HG02610 (cell line): ENCODE measurements at regions not wholly inside any gene's neighbourhood (a gene's known extent, or its start where the extent isn't known, plus 50 kb on each side); places are given as distances from the start of the nearest gene placed in this dataset.
"Not testable (repeated sequence)": the region's sequence is repeated elsewhere in the genome, so short reads cannot be mapped to it uniquely, and the experiment has no call there.

Experiments
- ATAC-seq: cut with Tn5 transposase; IDR thresholded peaks from one replicate; pipeline ENCODE4 v1.9.1; 2021; ENCODE audit warnings: mild to moderate bottlenecking, moderate library complexity; ENCODE audit not compliant: unreplicated experiment

DNA sequence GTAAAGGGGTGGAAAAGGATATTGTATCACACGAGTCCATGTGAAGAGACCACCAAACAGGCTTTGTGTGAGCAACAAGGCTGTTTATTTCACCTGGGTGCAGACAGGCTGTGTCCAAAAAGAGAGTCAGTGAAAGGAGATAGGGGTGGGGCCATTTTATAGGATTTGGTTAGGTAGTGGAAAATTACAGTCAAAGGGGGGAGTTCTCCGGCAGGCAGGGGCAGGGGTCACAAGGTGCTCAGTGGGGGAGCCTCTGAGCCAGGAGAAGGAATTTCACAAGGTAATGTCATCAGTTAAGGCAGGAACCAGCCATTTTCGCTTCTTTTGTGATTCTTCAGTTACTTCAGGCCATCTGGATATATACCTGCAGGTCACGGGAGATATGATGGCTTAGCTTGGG, 104.7 kb upstream of the SPATS2L start:
- ATAC-seq = not testable (repeated sequence)

DNA sequence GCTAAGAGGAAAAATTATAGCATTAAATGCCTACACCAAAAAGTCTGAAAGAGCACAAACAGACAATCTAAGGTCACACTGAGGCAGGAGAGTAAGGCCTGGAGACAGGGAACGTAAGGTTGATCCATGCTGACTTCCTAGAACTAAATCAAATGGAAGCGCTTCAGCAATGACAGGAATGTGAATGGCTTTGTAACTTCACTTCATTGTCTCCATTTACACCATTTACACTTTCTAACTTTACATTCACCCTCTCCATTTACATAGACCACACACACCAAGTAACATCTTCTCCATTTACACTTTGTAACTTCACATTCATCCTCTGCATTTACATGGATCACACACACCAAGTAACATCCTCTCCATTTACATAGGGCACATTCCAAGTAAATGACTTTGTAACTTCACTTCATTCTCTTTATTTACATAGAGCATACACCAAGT, 103.1 kb upstream of the SPATS2L start:
- ATAC-seq = no peak

DNA sequence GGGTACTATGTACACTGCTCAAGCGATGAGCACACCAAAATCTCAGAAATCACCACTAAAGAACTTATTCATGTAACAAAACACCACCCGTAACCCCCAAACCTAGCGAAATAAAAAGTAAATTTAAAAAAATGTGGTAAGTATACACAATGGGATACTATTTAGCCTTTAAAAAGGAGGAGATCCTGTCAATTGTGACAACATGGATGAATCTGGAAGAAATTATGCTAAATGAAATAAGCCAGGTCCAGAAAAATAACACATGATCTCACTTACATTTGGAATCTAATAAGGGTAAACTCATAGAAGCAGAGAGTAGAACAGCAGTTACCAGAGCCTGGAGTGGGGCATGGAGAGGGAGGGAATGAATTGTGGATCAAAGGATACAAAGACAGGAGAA, 98.5 kb upstream of the SPATS2L start:
- no peak for ATAC-seq

DNA sequence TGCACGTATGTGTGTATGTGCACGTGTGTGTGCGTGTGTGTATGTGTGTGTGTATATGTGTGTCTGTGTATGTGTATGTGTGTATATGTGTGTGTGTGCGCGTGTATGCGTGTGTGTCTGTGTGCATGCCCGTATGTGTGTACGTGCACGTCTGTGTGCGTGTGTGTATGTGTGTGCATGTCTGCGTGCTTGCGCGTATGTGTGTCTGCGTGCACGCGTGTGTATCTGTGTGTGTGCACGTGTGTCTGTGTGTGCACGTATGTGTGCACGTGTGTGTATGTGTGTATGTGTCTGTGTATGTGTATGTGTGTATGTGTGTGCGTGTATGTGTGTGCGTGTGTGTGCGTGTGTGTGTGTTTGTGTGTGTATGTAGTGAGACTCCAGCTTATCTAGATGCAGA, 97.5 kb upstream of the SPATS2L start:
- no peak for ATAC-seq

DNA sequence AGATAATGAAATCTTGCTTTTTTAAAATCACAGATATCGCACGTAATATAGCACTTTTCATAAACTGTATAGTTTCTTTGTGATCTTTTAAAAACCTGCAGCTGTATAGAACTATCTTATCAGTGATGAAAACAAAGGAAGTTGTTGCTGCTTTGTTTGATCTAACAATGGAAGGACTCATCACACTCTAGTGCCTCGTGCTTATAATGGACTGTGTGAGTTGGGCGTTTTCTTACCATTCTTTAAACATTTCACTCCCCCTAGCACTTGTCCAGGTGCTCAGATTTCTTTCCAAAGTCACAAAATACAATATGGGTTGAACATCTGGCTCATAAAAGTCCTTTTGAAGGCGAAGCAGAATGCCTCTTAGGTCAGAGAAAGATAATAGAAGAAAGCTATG, 94.8 kb upstream of the SPATS2L start:
- ATAC-seq = no peak

DNA sequence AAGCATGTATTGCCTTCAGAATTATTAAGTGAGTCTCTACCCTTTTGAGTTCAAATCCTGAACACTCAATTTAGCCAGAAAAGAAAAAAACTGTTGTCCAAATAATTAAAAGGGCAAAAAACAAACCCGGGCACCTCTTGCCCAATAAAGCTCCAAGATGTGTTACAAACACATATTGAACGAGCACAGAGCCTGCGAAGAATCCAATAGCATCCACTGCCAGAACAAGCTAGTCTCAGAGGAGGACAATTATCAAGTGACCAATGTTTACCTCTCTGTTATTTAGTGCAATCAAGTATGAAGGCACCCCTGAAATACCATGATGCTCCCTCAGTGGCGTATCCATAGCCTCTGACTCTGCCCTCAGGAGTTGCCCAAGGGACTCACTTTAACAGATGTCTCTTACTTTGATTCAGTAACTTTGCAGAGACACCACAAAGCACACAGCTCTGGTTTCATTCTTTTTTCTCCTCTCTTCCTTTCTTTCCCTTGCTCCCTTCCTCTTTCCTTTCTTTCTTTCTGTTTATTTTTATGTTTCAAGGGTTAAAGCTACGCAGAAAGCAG, 93.5 kb upstream of the SPATS2L start:
- ATAC-seq = no peak

DNA sequence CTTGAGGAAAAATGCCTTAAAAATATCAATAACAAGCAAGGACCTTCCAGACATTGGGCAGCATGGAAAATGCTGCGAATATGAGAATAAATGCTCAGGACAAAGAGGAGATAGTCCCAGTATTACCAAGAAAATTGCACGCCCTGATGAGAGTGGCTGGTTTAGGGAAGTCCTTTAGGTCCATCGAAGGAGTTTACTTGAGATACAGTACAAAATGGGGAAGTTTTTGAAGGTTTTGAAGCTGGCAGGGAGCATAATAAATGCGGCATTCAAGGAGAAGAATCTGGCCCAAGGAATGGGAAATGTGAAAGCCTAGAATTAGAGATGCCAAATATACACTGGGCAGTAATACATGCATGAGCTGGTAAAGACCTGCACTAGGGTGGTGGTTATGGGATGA, 90.2 kb upstream of the SPATS2L start:
- ATAC-seq = no peak

DNA sequence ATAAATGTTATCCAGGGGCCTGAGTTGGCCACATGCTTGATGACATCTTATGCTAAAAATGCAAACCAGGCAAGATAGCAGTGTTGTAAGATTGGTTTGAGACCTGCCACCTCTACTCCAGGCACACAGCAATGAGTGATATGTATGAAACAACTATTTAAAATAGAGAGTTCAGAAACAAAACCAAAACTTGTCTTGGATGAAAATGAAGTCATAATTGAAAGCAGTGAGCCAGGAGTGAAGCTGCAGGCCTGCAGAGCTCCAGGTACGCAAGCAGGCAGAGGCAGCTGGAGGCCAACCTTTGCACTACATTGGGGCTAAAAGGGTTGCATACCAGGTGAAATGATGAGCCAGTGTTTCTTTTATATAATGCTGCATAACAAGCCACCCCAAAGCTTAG, 89.2 kb upstream of the SPATS2L start:
- ATAC-seq = no peak

DNA sequence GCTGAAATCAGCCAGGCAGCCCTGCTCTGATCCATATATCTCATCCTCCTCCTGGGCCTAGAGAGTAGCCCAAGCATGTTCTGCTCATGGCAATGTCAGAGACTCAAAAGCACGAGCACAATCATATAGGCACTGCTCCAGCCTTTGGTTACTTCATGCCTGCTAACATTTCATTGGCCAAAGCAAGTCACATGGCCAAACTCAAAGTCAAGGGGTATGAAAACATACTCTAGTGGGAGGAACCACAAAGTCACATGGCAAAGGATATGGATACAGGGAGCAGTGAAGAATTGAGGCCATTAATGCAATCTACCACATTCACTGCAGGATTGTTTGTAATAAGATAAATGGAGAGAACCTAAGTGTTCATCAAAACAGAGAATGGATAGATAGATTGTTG, 87.8 kb upstream of the SPATS2L start:
- no peak for ATAC-seq

DNA sequence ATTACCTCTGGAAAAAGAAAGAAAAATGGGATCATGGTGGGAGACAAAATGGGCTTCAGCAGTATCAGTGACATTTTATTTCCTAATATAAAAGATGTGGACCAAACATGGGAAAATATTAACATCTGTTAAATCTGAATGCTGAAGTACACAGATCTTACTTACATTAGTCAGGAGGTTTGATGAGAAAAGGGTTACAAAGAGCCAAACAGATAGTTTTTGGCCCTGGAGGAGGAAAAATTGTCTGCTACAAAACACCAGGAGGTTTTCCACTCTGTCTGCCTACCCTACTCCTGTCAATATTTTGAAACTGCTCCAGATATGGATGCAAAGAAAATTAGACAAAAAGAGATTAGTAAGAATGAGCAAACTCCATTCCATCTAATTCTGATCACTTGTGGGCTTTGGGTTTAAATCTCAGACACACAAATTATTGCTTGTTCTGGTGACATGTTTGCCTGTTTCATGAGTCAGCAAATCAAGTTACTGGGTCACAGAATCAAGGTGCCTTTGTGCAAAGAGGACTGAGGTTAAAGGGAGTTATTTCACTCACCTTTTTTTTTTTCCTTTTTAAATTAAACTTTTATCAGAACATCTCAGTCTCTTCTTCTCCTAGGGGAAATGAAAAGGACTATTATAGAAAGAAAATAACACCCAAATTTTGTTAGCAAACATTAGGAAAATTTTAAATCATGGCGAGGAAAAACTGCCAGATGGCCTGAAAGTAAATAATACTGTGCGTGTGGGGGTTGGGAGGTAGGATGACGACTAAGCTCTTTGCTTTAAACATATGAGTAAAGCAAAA, 87.0 kb upstream of the SPATS2L start:
- ATAC-seq = no peak

DNA sequence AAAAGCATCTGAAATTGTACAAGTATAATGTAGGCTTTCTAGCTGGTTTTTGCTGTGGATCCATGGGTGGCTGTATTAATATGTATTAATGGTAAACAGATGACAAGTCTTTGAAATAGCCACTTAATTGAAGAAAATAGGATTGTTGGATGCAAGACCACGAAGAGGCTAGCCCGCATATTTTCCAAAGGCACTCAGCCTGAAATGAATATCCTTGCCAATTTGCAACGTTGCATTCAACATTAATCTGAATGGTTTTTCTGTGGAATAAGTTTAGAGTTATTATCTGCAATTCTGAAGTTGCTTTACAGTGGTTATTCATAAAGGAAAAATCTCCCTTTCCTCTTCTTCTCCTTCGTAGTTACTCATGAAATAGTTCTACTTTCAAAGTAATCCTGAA, 86.2 kb upstream of the SPATS2L start:
- ATAC-seq = no peak

DNA sequence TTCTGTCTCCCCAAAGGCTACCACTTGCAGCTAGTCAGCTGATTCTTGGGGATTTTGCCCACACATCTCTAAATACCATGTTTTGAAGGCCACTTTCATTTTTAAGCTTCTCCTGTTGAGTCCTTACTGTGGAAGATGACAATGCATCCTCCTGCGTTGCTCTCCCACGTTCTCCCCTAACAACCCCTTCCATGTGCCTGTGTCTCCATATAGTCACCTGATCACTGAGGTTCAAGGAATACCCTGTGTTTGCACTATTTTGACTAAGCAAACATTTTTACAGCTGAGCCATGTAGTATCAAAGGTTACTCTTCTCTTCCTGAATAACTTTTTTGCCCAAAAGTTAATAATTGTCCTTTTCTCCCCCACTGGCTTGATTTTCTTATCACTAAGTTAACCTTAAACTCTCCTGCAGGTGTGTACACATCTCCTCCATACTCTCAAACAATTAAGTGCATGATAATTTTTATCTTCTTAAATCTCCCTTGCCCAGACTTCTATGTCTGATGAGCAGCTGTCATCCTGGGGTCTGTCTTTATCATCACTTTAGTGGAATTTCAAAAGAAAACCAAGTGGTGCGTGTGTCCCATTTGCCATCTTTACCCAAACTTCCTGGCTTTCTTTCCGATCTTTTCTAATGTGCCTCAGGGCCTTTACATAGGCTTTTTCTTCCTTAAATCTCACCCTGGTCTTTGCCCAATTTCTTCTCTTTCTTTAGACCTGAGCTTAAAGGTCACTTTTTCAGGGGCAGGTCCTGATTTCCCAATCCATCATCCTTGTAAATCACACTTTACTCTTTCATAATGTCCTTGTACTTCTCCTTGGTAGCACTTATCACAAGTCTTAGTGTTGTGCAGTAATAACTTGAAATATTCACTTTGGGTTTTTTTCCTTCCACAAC, 85.2 kb upstream of the SPATS2L start:
- ATAC-seq = no peak

DNA sequence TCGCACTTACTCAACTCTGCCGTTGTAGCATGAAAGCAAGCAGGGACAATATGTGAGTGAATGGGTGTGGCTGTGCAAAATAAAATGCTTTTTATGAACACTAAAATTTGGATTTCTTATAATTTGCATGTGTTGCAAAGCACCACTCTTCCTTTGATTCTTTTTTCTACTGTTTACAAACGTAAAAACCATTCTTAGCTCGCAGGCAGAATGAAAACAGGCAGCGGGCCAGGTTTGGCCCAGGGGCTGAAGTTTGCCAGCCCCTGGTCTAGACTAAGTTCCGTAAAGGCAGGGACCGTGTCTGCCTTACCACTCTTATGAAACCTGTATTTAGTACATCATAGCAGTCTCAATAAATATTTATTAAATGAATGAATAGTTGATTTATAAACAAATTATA, 83.7 kb upstream of the SPATS2L start:
- ATAC-seq = no peak

DNA sequence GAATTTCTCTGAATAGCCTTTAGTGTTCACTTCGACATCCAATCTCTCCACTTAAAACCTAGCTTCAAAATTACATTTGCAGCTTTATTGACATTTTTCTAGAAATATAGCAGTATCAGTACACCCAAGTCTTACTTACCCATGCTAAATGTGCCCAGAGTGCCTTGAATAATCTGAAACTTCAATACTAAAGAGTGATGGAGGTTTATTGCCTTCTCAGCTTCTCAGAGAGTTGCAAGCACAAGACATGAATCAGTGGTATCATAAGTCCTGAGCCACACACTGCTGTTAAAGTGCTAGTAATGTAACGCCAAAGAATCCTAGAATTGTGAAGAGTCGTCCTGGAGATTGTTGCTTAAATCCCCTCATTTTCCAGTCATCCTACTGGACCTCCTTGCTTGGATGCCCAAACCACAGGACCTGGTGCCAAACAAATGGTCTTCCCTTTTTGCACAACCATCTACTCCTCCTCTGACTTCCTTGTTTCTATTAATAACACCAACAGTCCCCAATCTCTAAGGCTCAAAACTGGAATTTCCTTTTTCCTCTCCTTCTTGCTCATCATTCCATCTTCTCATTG, 83.2 kb upstream of the SPATS2L start:
- no peak for ATAC-seq

DNA sequence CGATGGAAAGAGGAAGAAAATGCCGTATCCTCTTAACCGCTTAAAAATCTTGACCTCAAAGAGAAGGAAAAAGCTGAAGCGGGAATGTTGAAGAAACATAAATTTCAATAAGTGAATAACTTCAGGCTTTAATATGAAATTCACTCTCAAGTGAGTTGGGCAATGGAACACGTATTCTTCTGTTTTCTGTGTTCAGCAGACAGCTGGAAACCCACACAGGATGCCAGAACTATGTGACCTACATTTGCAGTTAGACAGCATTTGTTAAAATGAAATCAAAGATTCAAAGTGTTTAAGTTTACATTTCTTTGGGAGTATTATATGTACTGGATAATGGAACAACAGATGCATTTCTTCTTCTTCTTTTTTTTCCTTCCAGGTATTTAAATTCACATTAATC, 80.5 kb upstream of the SPATS2L start:
- no peak for ATAC-seq

DNA sequence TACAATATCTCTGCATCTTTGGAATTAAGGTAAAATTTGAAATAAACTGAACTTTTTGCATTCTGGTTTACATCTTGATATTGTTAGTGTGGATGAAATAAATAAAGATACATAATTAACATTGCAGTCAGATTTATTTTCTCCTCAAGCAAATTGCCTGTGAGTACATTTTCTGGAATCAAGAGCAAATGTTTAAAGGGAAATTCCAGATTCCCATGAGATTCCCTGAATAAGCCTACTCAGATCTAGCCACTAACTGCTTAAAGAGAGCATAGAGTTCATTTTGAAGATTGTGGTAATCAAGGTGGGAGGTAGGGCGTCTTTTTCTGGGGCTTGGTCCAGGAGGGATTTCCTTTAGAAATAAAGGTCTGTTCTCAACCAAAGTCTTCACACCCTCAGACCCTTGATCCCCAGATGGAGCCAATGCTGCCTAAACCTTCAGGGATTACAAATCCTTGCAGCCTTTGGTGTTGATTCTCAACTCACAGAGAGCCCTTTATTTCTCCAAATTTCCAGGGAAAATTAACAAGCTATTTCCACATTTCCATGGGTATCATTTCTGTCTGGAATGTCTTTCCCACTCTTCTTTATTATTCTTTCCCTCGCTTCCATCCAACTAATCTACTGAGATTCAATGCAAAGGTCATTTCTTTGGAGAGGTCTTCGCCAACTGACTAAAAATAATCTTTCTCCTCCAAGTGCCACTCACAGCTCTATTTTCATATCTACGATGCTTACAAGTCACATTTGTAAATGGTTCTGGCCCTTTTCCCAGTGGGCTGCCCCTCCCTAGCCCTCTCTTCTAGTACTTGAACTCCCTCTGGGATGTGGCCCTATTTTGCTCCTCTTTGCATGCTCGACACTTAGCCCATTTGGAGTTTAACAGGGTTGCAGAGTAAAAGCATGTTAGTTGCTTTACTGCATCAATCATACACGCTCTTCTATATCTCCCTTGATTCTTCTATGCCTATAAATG, 79.8 kb upstream of the SPATS2L start:
- ATAC-seq = no peak

DNA sequence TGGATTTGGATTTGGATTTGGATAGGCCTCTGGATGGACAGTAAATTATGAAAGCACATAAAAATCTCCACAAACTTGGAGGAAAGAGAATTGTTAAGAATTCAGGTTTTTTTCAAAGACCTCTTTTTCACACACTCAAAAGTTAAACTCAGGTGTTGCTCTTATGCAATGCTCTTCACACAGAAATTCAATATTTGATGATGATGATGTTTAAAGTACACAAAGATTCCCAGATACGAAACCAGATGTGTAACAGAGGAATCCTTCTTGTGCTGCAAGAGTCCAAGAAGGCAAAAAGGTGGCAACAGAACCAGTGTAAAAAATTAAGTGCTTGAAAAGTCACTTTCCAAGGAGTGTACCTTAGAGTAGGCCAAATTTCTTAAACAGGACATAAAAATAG, 75.8 kb upstream of the SPATS2L start:
- ATAC-seq = no peak

DNA sequence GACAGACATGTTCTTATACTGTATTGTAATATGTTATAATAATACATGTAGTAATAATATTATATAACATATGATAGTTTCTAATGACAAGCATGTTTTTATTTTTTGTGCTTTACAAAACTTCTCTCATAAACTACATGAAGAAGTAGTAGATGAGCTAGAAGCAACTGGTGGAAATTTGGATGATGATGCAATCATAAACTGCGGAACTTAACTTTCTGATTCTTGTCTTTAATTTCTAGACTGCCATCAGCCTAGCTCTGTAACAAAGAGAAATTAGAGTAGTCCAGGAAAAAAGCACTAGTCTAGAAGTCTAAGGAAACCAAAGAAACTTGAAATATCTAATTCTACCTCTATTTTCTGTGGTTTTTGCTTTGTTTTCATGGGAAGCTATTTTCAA, 71.0 kb upstream of the SPATS2L start:
- ATAC-seq = no peak

DNA sequence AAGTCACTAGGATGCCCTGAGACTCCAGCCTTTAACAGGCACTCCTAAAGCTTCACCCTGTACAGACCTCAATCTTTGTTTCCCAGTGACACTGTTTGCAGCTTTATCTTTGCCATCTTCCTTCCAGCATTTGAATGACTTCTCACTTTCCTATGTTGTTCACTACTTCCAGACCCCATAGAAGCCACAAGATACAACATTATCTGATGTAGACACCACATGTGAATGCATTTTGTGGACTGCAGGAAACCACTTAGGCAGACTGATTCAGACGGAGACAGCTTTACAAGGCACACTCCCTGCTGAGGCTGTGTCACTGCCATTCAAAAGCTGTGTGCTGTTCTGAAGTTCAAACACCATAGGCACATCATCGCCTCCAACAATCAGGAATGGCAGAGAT, 67.3 kb upstream of the SPATS2L start:
- ATAC-seq = no peak

DNA sequence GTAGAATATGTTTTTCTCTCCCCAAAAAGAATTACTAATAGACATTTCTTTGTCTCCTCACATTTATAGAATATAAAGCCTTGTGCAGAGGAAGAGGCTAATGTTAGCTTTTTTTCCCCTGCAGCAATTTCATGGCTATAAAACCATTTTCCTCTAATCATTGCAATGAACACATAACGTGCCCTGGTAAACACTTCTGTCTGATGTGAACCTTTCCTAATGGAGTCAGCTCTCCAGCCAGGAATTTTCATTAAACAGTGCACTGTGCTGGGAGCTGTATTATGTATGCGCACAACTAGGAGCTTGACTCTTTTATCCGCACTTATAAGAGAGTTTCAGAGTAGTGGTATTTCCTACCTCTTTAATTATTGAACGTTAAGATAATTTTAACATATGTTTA, 63.9 kb upstream of the SPATS2L start:
- ATAC-seq = no peak
